ENCODE measurements at regions not wholly inside any gene's neighbourhood (a gene's known extent, or its start where the extent isn't known, plus 50 kb on each side); places are given as distances from the start of the nearest gene placed in this dataset.

DNA sequence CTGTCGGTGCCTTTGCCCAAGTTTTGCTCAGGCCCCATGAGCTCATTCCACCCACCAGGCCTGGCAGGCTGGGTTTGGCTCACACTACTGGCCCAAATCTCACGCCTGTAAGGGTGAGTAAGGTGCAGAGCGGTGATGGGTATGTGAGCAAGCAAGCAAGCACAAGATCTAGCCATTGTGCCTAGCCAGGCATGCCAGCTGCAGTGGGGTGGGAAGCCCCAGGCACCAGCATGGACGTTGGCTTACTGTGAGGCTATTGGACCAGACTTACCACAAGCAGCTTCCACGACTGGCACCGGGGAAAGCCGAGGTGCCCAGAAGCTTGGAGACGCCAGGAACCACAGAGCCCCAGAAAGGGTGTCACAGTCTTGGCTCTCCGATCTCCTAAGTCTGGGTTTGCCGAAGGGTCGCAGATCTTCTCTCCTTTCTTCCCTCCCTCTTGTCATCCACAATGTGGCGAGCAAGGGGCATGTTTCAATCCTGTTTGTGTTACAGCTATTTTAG is 2659.4 kb upstream of the PCDH20 start:
- TF ChIP-seq CTCF (IDR thresholded peaks at IDR 0.05; ENCODE audit: low read depth, low read length) (no peak), EZH2phosphoT487 (IDR thresholded peaks at IDR 0.05; ENCODE audit: low read depth) (no peak)
